K562 (cell line): ENCODE measurements at regions not wholly inside any gene's neighbourhood (a gene's known extent, or its start where the extent isn't known, plus 50 kb on each side); places are given as distances from the start of the nearest gene placed in this dataset.

Experiments used
- ATAC-seq: fragments of 200-7000 bp; cut with Tn5 transposase; 3 replicates; pipeline ENCODE4 v1.9.1; 2020; ENCODE audit warnings: moderate library complexity
- BruUV-seq: library from RNA; stranded (reverse); fragments of 400-500 nt; replicated peaks from 2 replicates; lab custom pipeline; 2021; lab: Mats Ljungman, UMichigan
- CTCF ChIA-PET: fragments of 300-600 bp; formaldehyde crosslinking; extraction: SDS; loops from one replicate; lab custom pipeline; 2021; ENCODE audit warnings: low intra/inter-chr PET ratio; lab: Yijun Ruan, JAX
- POLR2A ChIA-PET: fragments of 300-600, 350-650 bp; sonication (Branson Sonifier 250); formaldehyde crosslinking; extraction: SDS; loops from one replicate; lab custom pipeline; 2021; ENCODE audit warnings: antibody characterized with exemption, inconsistent platforms; lab: Yijun Ruan, JAX
- DNase-seq, 4 experiments: peaks; one replicate each; pipeline versions ENCODE4 v3.0.0 to v3.0.0-alpha.2; 2011 to 2018; ENCODE audit warnings: low spot score in 3 of 4, mixed read lengths in 3 of 4; ENCODE audit errors: extremely low read depth in 1 of 4
- FAIRE-seq: peaks from 2 replicates; lab custom pipeline; 2011; peaks lifted over from hg19 to GRCh38; lab: Jason Lieb, UNC
- H2AFZ ChIP-seq: 2 replicates; pipeline ENCODE4 v1.6.0; 2011; ENCODE audit warnings: low read depth, low read length, control low read depth, inconsistent platforms
- H3K27ac ChIP-seq: fragments of 200-600 bp; 3 replicates; pipeline ENCODE4 v1.8.0; 2011; ENCODE audit warnings: low read depth, mild to moderate bottlenecking, control low read depth, inconsistent platforms, low read length, moderate library complexity, mixed read lengths; ENCODE audit errors: extremely low read depth
- H3K27me3 ChIP-seq, 2 experiments: fragments of 300-600 bp in 1 of 2; 2 replicates in 1 of 2; 3 replicates in 1 of 2; pipeline versions ENCODE4 v1.6.0 to v1.8.0; 2011; ENCODE audit warnings: inconsistent platforms in 2 of 2, low read length in 2 of 2, mild to moderate bottlenecking in 1 of 2, mixed read lengths in 1 of 2, moderate library complexity in 1 of 2; ENCODE audit not compliant: control insufficient read depth in 2 of 2, insufficient read depth in 2 of 2
- H3K36me3 ChIP-seq: fragments of 300-600 bp; 3 replicates; pipeline ENCODE4 v1.8.0; 2011; ENCODE audit warnings: mild to moderate bottlenecking, low read length, inconsistent platforms; ENCODE audit not compliant: control insufficient read depth, insufficient read depth
- H3K4me1 ChIP-seq, 2 experiments: fragments of 200-600 bp in 1 of 2; replicated peaks in 1 of 2; 2 replicates in 1 of 2; 3 replicates in 1 of 2; pipeline versions ENCODE4 v1.5.1 to v1.8.0; 2011; ENCODE audit warnings: inconsistent platforms in 2 of 2, low read length in 2 of 2, mild to moderate bottlenecking in 1 of 2, mixed read lengths in 1 of 2, moderate library complexity in 1 of 2; ENCODE audit not compliant: control insufficient read depth in 2 of 2, insufficient read depth in 2 of 2
- H3K4me2 ChIP-seq: 2 replicates; pipeline ENCODE4 v1.6.1; 2011; ENCODE audit warnings: low read length, control low read depth, inconsistent platforms, mixed read lengths; ENCODE audit not compliant: insufficient read depth
- H3K4me3 ChIP-seq: fragments of 200-600 bp; sonication (generic), shearing (Covaris generic); 2 replicates; pipeline ENCODE4 v1.5.1; 2016; ENCODE audit warnings: control low read depth, inconsistent platforms
- H3K79me2 ChIP-seq: fragments of 200-600 bp; 3 replicates; pipeline ENCODE4 v1.8.0; 2011; ENCODE audit warnings: low read length, inconsistent platforms; ENCODE audit not compliant: control insufficient read depth, insufficient read depth
- H3K9ac ChIP-seq, 2 experiments: 2 replicates each; pipeline versions ENCODE4 v1.6.0 to v1.6.1; 2011; ENCODE audit warnings: low read depth in 2 of 2, low read length in 2 of 2, control low read depth in 1 of 2, inconsistent platforms in 1 of 2, mild to moderate bottlenecking in 1 of 2, mixed read lengths in 1 of 2; ENCODE audit not compliant: insufficient read depth in 1 of 2
- H3K9me1 ChIP-seq: one replicate; pipeline ENCODE4 v1.6.0; 2011; ENCODE audit warnings: inconsistent platforms, mild to moderate bottlenecking, low read length, moderate library complexity; ENCODE audit not compliant: control insufficient read depth, insufficient read depth
- H3K9me3 ChIP-seq: replicated peaks from 2 replicates; pipeline ENCODE4 v1.5.1; 2011; ENCODE audit warnings: low read depth, low read length, inconsistent platforms; ENCODE audit not compliant: control insufficient read depth, insufficient read depth
- H4K20me1 ChIP-seq: replicated peaks from 2 replicates; pipeline ENCODE4 v1.6.1; 2011; ENCODE audit warnings: low read length, inconsistent platforms, mixed read lengths; ENCODE audit not compliant: control insufficient read depth, insufficient read depth
- ASH1L ChIP-seq: fragments of 450-650 bp; IDR thresholded peaks from 2 replicates; pipeline ENCODE4 v1.6.1; 2018; ENCODE audit warnings: borderline replicate concordance, mild to moderate bottlenecking, low read depth; ENCODE audit not compliant: partially characterized antibody
- C11orf30 ChIP-seq: fragments of 450-650 bp; IDR thresholded peaks from 2 replicates; pipeline ENCODE4 v1.6.1; 2016; ENCODE audit warnings: low read depth, mild to moderate bottlenecking
- CCNT2 ChIP-seq: IDR thresholded peaks from 2 replicates; pipeline ENCODE4 v1.6.1; 2011; ENCODE audit warnings: borderline replicate concordance, low read depth, mild to moderate bottlenecking, moderate library complexity, mixed read lengths, low read length; ENCODE audit not compliant: insufficient read length; ENCODE audit errors: extremely low read depth
- E2F8 ChIP-seq: fragments of 450-650 bp; IDR thresholded peaks from 2 replicates; pipeline ENCODE4 v1.7.1; 2018; ENCODE audit warnings: mild to moderate bottlenecking, low read depth; ENCODE audit not compliant: partially characterized antibody
- FOXP1 ChIP-seq: sonication (generic); formaldehyde crosslinking; IDR thresholded peaks from 2 replicates; pipeline ENCODE4 v1.8.0; 2022; ENCODE audit warnings: mild to moderate bottlenecking, missing genetic modification reagents
- GATAD2B ChIP-seq: fragments of 450-650 bp; IDR thresholded peaks from 2 replicates; pipeline ENCODE4 v1.6.1; 2017; ENCODE audit warnings: mild to moderate bottlenecking, borderline replicate concordance
- HMGN3 ChIP-seq: IDR thresholded peaks from 2 replicates; pipeline ENCODE4 v1.6.1; 2011; ENCODE audit warnings: borderline replicate concordance, low read depth, mild to moderate bottlenecking, mixed read lengths, low read length; ENCODE audit not compliant: insufficient read length; ENCODE audit errors: extremely low read depth
- KDM1A ChIP-seq, 2 experiments: fragments of 450-650 bp; IDR thresholded peaks; 2 replicates each; pipeline ENCODE4 v1.6.1; 2016; ENCODE audit warnings: mild to moderate bottlenecking in 2 of 2
- MAFK ChIP-seq: IDR thresholded peaks from 2 replicates; pipeline ENCODE4 v1.6.1; 2011; ENCODE audit warnings: low read length, improper control_type of control experiment
- NEUROD1 ChIP-seq: fragments of 150-350 bp; IDR thresholded peaks from 2 replicates; pipeline ENCODE4 v1.6.1; 2014; ENCODE audit warnings: borderline replicate concordance, low read length, low read depth; ENCODE audit not compliant: partially characterized antibody
- NFIC ChIP-seq: fragments of 450-650 bp; IDR thresholded peaks from 2 replicates; pipeline ENCODE4 v1.6.1; 2017; ENCODE audit warnings: mild to moderate bottlenecking, inconsistent platforms
- PTRF ChIP-seq: fragments of 450-650 bp; IDR thresholded peaks from 2 replicates; pipeline ENCODE4 v1.6.1; 2016; ENCODE audit warnings: mild to moderate bottlenecking, missing genetic modification characterization, missing compliant biosample characterization
- TAF9B ChIP-seq: fragments of 450-650 bp; IDR thresholded peaks from 2 replicates; pipeline ENCODE4 v1.6.1; 2018; ENCODE audit warnings: mild to moderate bottlenecking; ENCODE audit not compliant: partially characterized antibody
- TARDBP ChIP-seq: fragments of 450-650 bp; IDR thresholded peaks from 2 replicates; pipeline ENCODE4 v1.6.1; 2016
- TBP ChIP-seq: optimal IDR thresholded peaks from 2 replicates; pipeline ENCODE3; 2011; ENCODE audit warnings: low read depth, low read length, improper control_type of control experiment
- THAP7 ChIP-seq: fragments of 250-450 bp; sonication (Bioruptor Pico); IDR thresholded peaks from 2 replicates; pipeline ENCODE4 v1.5.0; 2021
- YY1 ChIP-seq, 3 experiments: IDR thresholded peaks; 2 replicates each; pipeline ENCODE4 v1.6.1; 2011; ENCODE audit warnings: low read length in 2 of 3, mild to moderate bottlenecking in 2 of 3, moderate library complexity in 2 of 3, borderline replicate concordance in 1 of 3, control low read depth in 1 of 3, low read depth in 1 of 3; ENCODE audit not compliant: insufficient read depth in 3 of 3, insufficient replicate concordance in 2 of 3, control insufficient read depth in 1 of 3, insufficient read length in 1 of 3; ENCODE audit errors: extremely low read depth in 1 of 3
- ZNF764 ChIP-seq: fragments of 250-450 bp; sonication (Bioruptor Pico); IDR thresholded peaks from 2 replicates; pipeline ENCODE4 v1.4.0; 2020; ENCODE audit warnings: low read depth, mild to moderate bottlenecking, moderate library complexity
- WGBS: fragments of 100-300 bp; shearing (Covaris generic); methylation state at CpG from one replicate; pipeline ENCODE4 v1.1.6; 2016; ENCODE audit warnings: low coverage, mixed read lengths; ENCODE audit not compliant: insufficient coverage; ENCODE audit errors: missing lambda C conversion rate; 5-methylcytosine and 5-hydroxymethylcytosine counted together
- in situ Hi-C: fragments of 300-500 bp; cut with MboI; formaldehyde crosslinking; loops from 4 replicates; pipeline ENCODE4 v1.15.0; 2018; ENCODE audit warnings: inconsistent platforms, mixed read lengths
- intact Hi-C: fragments of 100-400 bp; cut with micrococcal nuclease; formaldehyde crosslinking; loops from 2 replicates; pipeline ENCODE4 v1.14.2; 2022

- Histone ChIP-seq H2AFZ (peak overlapping the region; percentile 80), H3K4me3 (no peak overlapping the region), H3K79me2 (no peaks in the 10 kb centered on the region), H3K9me1 (no peaks in the 10 kb centered on the region), H3K4me1 (peaks cover 0 to 19% of the 10 kb centered on the region in 2 experiments; a peak in 3 of 5 replicates), H3K27me3 (no peaks in the 10 kb centered on the region), H3K9ac (peak overlapping the region in 1 of 2 experiments; percentile 54; a peak in 2 of 4 replicates), H3K4me2 (peak overlapping the region; percentile 52), H3K9me3 (peaks cover 14% of the 10 kb centered on the region), H3K27ac (peak overlapping the region; percentile 82), H3K36me3 (peaks cover 22% of the 10 kb centered on the region), H4K20me1 (no peaks in the 10 kb centered on the region)
- FAIRE-seq (peak; percentile 99), DNase-seq (peak; percentile 65 to 97 (median 80)), ATAC-seq (peak; percentile 98)
- ChIA-PET CTCF (no interaction called here), POLR2A (interaction anchor here (0.9 kb wide), 1 partner anchor 58 kb away, joined by 3 read pairs; no protein-coding TSS in a partner anchor)
- 0% methylated on average over 3 of the region's 3 CpGs for WGBS
- in situ Hi-C loops, result no loop called here
- BruUV-seq, result no TSS peak
- intact Hi-C loops, result loop anchor here (1.0 kb wide), 2 partner anchors 31 to 59 kb away; no protein-coding TSS in a partner anchor
- peak; percentile 95 for TF ChIP-seq CCNT2
- TF ChIP-seq ASH1L, result no peak
- TF ChIP-seq TBP, result peak; percentile 33
- TF ChIP-seq HMGN3, result peak; percentile 75
- no peak for TF ChIP-seq PTRF (tag)
- TF ChIP-seq MAFK, result peak; percentile 76; the same call in 1 of the 2 replicates
- no peak for TF ChIP-seq ZNF764 (CRISPR knock-in tag)
- peak; percentile 60 for TF ChIP-seq TAF9B
- peak; percentile 69; the same call in 1 of the 2 replicates for TF ChIP-seq TARDBP
- 0 out of 2 replicates have a peak, but pooled peaks have one; percentile 65 for TF ChIP-seq FOXP1 (CRISPR knock-in tag)
- TF ChIP-seq E2F8, result peak; percentile 40
- peak; percentile 86 for TF ChIP-seq NEUROD1
- TF ChIP-seq NFIC, result peak; percentile 91
- TF ChIP-seq THAP7, result no peak
- TF ChIP-seq C11orf30, result peak; percentile 81
- TF ChIP-seq KDM1A (IDR thresholded peaks at IDR 0.05), result peak; percentile 61 to 67; a peak in 3 of 4 replicates
- no peak for TF ChIP-seq YY1 (IDR thresholded peaks at IDR 0.05; ENCODE audit: borderline replicate concordance in 1 of 3, control insufficient read depth in 1 of 3, extremely low read depth in 1 of 3, insufficient read depth in 3 of 3, insufficient read length in 1 of 3, insufficient replicate concordance in 2 of 3, low read depth in 1 of 3, low read length in 2 of 3)
- TF ChIP-seq GATAD2B, result 0 out of 2 replicates have a peak, but pooled peaks have one; percentile 54
These were observed 1173.1 kb upstream of the ZEB2 start for GRCh38 chr2:145692971-145693478.
